Neural cell (in vitro differentiated cells): ENCODE measurements at regions not wholly inside any gene's neighbourhood (a gene's known extent, or its start where the extent isn't known, plus 50 kb on each side); places are given as distances from the start of the nearest gene placed in this dataset.

Experiments used
- H2AFZ ChIP-seq: fragments of 200-600, 300-800 bp; sonication (generic), shearing (Covaris generic); 2 replicates; pipeline ENCODE4 v1.6.0; 2014; ENCODE audit warnings: low read depth, mild to moderate bottlenecking, antibody characterized with exemption, low read length, moderate library complexity
- H3F3A ChIP-seq: fragments of 200-600 bp; shearing (Covaris generic); 2 replicates; pipeline ENCODE4 v1.6.1; 2016; ENCODE audit warnings: mild to moderate bottlenecking, moderate library complexity, mixed read lengths, antibody characterized with exemption, low read length; ENCODE audit not compliant: insufficient read depth, poor library complexity, severe bottlenecking
- H3K27ac ChIP-seq: fragments of 200-600, 300-800 bp; sonication (generic), shearing (Covaris generic); 2 replicates; pipeline ENCODE4 v1.5.1; 2014; ENCODE audit warnings: mild to moderate bottlenecking, low read length, moderate library complexity
- H3K27me3 ChIP-seq: fragments of 300-800, 200-600 bp; sonication (generic), shearing (Covaris generic); 2 replicates; pipeline ENCODE4 v1.6.0; 2014; ENCODE audit warnings: mild to moderate bottlenecking, low read depth, low read length, moderate library complexity; ENCODE audit not compliant: insufficient read depth
- H3K36me3 ChIP-seq: fragments of 300-800, 200-600 bp; sonication (generic), shearing (Covaris generic); 2 replicates; pipeline ENCODE4 v1.5.1; 2014; ENCODE audit warnings: mild to moderate bottlenecking, antibody characterized with exemption, low read length, moderate library complexity; ENCODE audit not compliant: insufficient read depth
- H3K4me2 ChIP-seq: fragments of 300-800, 200-600 bp; sonication (generic), shearing (Covaris generic); 2 replicates; pipeline ENCODE4 v1.6.0; 2014; ENCODE audit warnings: mild to moderate bottlenecking, low read length
- H3K4me3 ChIP-seq: fragments of 300-800, 200-600 bp; sonication (generic), shearing (Covaris generic); 2 replicates; pipeline ENCODE4 v1.5.1; 2014; ENCODE audit warnings: mild to moderate bottlenecking, low read length, moderate library complexity
- H3K79me2 ChIP-seq: fragments of 200-600 bp; shearing (Covaris generic); replicated peaks from 2 replicates; pipeline ENCODE4 v1.6.0; 2014; ENCODE audit warnings: mild to moderate bottlenecking, low read length, moderate library complexity; ENCODE audit not compliant: insufficient read depth
- H3K9ac ChIP-seq: fragments of 300-800, 200-600 bp; sonication (generic), shearing (Covaris generic); 2 replicates; pipeline ENCODE4 v1.6.1; 2016; ENCODE audit warnings: mild to moderate bottlenecking, low read length, mixed read lengths
- H3K9me2 ChIP-seq: fragments of 200-600 bp; shearing (Covaris generic); 2 replicates; pipeline ENCODE4 v1.6.1; 2016; ENCODE audit warnings: mild to moderate bottlenecking, low read length, mixed read lengths; ENCODE audit not compliant: insufficient read depth
- H3K9me3 ChIP-seq: fragments of 200-600, 300-800 bp; sonication (generic), shearing (Covaris generic); 2 replicates; pipeline ENCODE4 v1.6.1; 2016; ENCODE audit warnings: mild to moderate bottlenecking, mixed run types, low read length, moderate library complexity, mixed read lengths
- H4K20me1 ChIP-seq: fragments of 200-600 bp; shearing (Covaris generic); 2 replicates; pipeline ENCODE4 v1.6.1; 2016; ENCODE audit warnings: mild to moderate bottlenecking, mixed run types; ENCODE audit not compliant: insufficient read depth
- EP300 ChIP-seq: fragments of 450-650 bp; conservative IDR thresholded peaks from 2 replicates; pipeline ENCODE4 v1.6.1; 2014; ENCODE audit warnings: antibody characterized with exemption, mild to moderate bottlenecking, moderate library complexity; ENCODE audit not compliant: poor library complexity, severe bottlenecking
- EZH2 ChIP-seq: fragments of 200-600, 300-800 bp; shearing (Covaris generic), sonication (generic); IDR thresholded peaks from 2 replicates; pipeline ENCODE4 v1.6.1; 2014; ENCODE audit warnings: antibody characterized with exemption, low read length, borderline replicate concordance, mild to moderate bottlenecking; ENCODE audit not compliant: insufficient read depth, poor library complexity, severe bottlenecking
- MXI1 ChIP-seq: fragments of 450-650 bp; conservative IDR thresholded peaks from 2 replicates; pipeline ENCODE4 v1.6.1; 2014; ENCODE audit warnings: antibody characterized with exemption, mild to moderate bottlenecking; ENCODE audit not compliant: poor library complexity, severe bottlenecking
- POLR2AphosphoS5 ChIP-seq: IDR thresholded peaks from 2 replicates; pipeline ENCODE4 v1.6.1; 2012
- RAD21 ChIP-seq: fragments of 450-650 bp; conservative IDR thresholded peaks from 2 replicates; pipeline ENCODE4 v1.6.1; 2014; ENCODE audit warnings: antibody characterized with exemption, mild to moderate bottlenecking, moderate library complexity
- SMC3 ChIP-seq: fragments of 450-650 bp; conservative IDR thresholded peaks from 2 replicates; pipeline ENCODE4 v1.6.1; 2014; ENCODE audit warnings: antibody characterized with exemption, mild to moderate bottlenecking, moderate library complexity; ENCODE audit not compliant: poor library complexity
- TAF1 ChIP-seq: IDR thresholded peaks from 2 replicates; pipeline ENCODE4 v1.6.1; 2012; ENCODE audit warnings: low read depth
- TF ChIP-seq, protein P1 (sequence below): IDR thresholded peaks from 2 replicates; pipeline ENCODE4 v1.6.1; 2012; ENCODE audit warnings: borderline replicate concordance
- TF ChIP-seq, protein P2 (sequence below): fragments of 450-650 bp; IDR thresholded peaks from 2 replicates; pipeline ENCODE4 v1.5.1; 2014; ENCODE audit warnings: antibody characterized with exemption, mild to moderate bottlenecking, moderate library complexity; ENCODE audit not compliant: poor library complexity, severe bottlenecking

DNA sequence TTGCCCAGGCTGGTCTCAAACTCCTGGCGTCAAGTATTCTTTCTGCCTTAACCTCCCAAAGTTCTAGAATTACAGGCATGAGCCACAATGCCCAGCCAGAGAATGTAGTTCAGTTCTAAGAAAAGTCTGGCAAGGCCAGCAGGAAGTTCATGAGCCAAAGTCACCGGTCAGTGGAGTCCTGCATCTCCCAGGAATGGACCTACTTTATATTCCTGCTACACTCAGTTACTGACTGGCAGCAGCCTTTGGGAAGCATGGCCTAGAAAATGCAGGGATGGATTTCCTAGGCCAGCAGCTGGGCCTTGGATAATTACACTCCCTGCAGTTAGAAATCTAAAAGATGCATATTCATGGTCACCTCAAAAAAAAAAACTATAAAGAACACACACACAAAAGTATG lies 135.7 kb downstream of the CAAP1 start:
- no peaks in the 10 kb centered on the region for H3K9me2 ChIP-seq
- H3F3A ChIP-seq: no peaks in the 10 kb centered on the region
- no peaks in the 10 kb centered on the region for H3K79me2 ChIP-seq
- H2AFZ ChIP-seq: no peak overlapping the region
- no peak overlapping the region for H3K27ac ChIP-seq
- H3K9me3 ChIP-seq: no peaks in the 10 kb centered on the region
- no peak overlapping the region for H3K4me2 ChIP-seq
- H3K36me3 ChIP-seq: no peaks in the 10 kb centered on the region
- no peaks in the 10 kb centered on the region for H3K27me3 ChIP-seq
- H3K4me3 ChIP-seq: no peak overlapping the region
- H4K20me1 ChIP-seq: no peaks in the 10 kb centered on the region
- TF ChIP-seq, protein P1, sequence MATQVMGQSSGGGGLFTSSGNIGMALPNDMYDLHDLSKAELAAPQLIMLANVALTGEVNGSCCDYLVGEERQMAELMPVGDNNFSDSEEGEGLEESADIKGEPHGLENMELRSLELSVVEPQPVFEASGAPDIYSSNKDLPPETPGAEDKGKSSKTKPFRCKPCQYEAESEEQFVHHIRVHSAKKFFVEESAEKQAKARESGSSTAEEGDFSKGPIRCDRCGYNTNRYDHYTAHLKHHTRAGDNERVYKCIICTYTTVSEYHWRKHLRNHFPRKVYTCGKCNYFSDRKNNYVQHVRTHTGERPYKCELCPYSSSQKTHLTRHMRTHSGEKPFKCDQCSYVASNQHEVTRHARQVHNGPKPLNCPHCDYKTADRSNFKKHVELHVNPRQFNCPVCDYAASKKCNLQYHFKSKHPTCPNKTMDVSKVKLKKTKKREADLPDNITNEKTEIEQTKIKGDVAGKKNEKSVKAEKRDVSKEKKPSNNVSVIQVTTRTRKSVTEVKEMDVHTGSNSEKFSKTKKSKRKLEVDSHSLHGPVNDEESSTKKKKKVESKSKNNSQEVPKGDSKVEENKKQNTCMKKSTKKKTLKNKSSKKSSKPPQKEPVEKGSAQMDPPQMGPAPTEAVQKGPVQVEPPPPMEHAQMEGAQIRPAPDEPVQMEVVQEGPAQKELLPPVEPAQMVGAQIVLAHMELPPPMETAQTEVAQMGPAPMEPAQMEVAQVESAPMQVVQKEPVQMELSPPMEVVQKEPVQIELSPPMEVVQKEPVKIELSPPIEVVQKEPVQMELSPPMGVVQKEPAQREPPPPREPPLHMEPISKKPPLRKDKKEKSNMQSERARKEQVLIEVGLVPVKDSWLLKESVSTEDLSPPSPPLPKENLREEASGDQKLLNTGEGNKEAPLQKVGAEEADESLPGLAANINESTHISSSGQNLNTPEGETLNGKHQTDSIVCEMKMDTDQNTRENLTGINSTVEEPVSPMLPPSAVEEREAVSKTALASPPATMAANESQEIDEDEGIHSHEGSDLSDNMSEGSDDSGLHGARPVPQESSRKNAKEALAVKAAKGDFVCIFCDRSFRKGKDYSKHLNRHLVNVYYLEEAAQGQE: no peak
- TF ChIP-seq MXI1: no peak
- TF ChIP-seq EZH2: no peak
- no peak for TF ChIP-seq RAD21
- TF ChIP-seq EP300: no peak
- TF ChIP-seq SMC3: no peak
- TF ChIP-seq, protein P2, sequence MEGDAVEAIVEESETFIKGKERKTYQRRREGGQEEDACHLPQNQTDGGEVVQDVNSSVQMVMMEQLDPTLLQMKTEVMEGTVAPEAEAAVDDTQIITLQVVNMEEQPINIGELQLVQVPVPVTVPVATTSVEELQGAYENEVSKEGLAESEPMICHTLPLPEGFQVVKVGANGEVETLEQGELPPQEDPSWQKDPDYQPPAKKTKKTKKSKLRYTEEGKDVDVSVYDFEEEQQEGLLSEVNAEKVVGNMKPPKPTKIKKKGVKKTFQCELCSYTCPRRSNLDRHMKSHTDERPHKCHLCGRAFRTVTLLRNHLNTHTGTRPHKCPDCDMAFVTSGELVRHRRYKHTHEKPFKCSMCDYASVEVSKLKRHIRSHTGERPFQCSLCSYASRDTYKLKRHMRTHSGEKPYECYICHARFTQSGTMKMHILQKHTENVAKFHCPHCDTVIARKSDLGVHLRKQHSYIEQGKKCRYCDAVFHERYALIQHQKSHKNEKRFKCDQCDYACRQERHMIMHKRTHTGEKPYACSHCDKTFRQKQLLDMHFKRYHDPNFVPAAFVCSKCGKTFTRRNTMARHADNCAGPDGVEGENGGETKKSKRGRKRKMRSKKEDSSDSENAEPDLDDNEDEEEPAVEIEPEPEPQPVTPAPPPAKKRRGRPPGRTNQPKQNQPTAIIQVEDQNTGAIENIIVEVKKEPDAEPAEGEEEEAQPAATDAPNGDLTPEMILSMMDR: no peak
- no peak for TF ChIP-seq TAF1
- TF ChIP-seq POLR2AphosphoS5: no peak
- H3K9ac ChIP-seq: no peak overlapping the region

DNA sequence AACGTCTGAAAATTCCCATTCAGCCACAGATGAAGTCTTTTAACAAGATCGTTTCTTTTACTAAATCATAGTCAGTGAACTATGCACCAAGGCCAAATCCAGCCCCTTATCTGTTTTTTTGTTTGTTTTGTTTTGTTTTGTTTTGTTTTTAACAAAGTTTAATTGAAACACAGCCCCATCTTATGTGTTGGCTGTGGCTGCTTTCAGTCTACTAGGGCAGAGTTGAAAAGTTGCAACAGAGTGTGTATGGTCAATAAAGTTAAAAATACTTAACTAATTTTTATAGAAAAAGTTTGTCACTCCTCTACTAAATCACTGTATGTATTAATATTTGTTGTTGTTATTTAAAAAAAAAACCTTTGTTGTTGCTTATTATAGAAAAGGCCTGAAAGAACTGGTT lies 137.1 kb downstream of the CAAP1 start:
- Histone ChIP-seq H3K4me3 (no peak overlapping the region), H2AFZ (no peak overlapping the region), H3K27me3 (no peaks in the 10 kb centered on the region), H3K27ac (no peak overlapping the region), H3K79me2 (no peaks in the 10 kb centered on the region), H4K20me1 (no peaks in the 10 kb centered on the region), H3K9me2 (no peaks in the 10 kb centered on the region), H3F3A (no peaks in the 10 kb centered on the region), H3K9ac (no peak overlapping the region), H3K36me3 (no peaks in the 10 kb centered on the region), H3K9me3 (no peaks in the 10 kb centered on the region), H3K4me2 (no peak overlapping the region)
- TF ChIP-seq RAD21: no peak
- no peak for TF ChIP-seq EP300
- TF ChIP-seq, protein P2: no peak
- no peak for TF ChIP-seq SMC3
- no peak for TF ChIP-seq MXI1
- TF ChIP-seq, protein P1: no peak
- no peak for TF ChIP-seq TAF1
- no peak for TF ChIP-seq EZH2
- no peak for TF ChIP-seq POLR2AphosphoS5
